ENCODE measurements at regions not wholly inside any gene's neighbourhood (a gene's known extent, or its start where the extent isn't known, plus 50 kb on each side); places are given as distances from the start of the nearest gene placed in this dataset.
"Not testable (repeated sequence)": the region's sequence is repeated elsewhere in the genome, so short reads cannot be mapped to it uniquely, and the experiment has no call there.

DNA sequence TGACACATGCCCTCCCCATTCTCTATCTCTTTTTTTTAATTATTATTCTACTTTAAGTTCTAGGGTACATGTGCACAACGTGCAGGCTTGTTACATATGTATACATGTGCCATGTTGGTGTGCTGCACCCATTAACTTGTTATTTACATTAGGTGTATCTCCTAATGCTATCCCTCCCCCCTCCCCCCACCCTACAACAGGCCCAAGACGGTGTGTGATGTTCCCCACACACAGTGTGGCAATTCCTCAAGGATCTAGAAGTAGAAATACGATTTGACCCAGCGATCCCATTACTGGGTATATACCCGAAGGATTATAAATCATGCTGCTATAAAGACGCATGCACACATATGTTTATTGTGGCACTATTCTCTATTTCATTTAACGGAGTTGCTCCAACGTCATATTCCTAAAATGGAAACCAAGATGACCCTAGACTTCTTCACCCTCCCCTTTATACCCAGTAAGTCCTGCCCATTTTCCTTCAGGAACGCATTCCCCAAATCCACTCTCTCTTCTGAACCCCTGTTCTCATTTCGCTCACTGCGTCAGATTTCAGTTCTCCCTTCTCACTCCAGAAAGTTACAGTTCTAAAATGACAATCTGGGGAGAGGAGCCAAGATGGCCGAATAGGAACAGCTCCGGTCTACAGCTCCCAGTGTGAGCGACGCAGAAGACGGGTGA lies 175.6 kb downstream of the MEX3B start:
- not testable (repeated sequence) for H3K9ac ChIP-seq (ENCODE audit: low read length); H2BK12ac ChIP-seq (ENCODE audit: low read length); H3K79me2 ChIP-seq (ENCODE audit: control insufficient read depth, insufficient read depth, low read length, poor library complexity); H3K9me3 ChIP-seq (ENCODE audit: insufficient read depth, low read depth, low read length); H4K8ac ChIP-seq (ENCODE audit: low read depth, low read length); H3K79me1 ChIP-seq (ENCODE audit: low read length); H3K4me1 ChIP-seq (ENCODE audit: control insufficient read depth in 1 of 2, insufficient read depth in 2 of 2, low read length in 2 of 2); H3K23ac ChIP-seq (ENCODE audit: low read length); H3K4ac ChIP-seq (ENCODE audit: low read depth, low read length); H4K12ac ChIP-seq (ENCODE audit: low read depth, low read length); H3K14ac ChIP-seq (ENCODE audit: low read length); H4K91ac ChIP-seq (ENCODE audit: low read depth, low read length); H2BK5ac ChIP-seq (ENCODE audit: low read depth, low read length, poor library complexity); H3K36me3 ChIP-seq (ENCODE audit: control insufficient read depth in 1 of 2, insufficient read depth in 2 of 2, low read length in 2 of 2); H3K27me3 ChIP-seq (ENCODE audit: insufficient read depth, low read length); H3K4me3 ChIP-seq (ENCODE audit: low read depth, low read length); H2AFZ ChIP-seq (ENCODE audit: insufficient read depth, low read length, poor library complexity); H3K27ac ChIP-seq (ENCODE audit: low read depth, low read length); H2BK120ac ChIP-seq (ENCODE audit: insufficient read depth, low read length, poor library complexity); H2AK5ac ChIP-seq (ENCODE audit: low read length); H3K18ac ChIP-seq (ENCODE audit: low read length)
- no CpG with 5 or more reads among the region's 16 CpGs for WGBS (ENCODE audit: extremely low coverage, insufficient coverage, insufficient read length)
- peak overlapping the region; percentile 47 for H3K4me2 ChIP-seq (ENCODE audit: low read length)
- peak in 1 of 2 donors; percentile 26 for DNase-seq

DNA sequence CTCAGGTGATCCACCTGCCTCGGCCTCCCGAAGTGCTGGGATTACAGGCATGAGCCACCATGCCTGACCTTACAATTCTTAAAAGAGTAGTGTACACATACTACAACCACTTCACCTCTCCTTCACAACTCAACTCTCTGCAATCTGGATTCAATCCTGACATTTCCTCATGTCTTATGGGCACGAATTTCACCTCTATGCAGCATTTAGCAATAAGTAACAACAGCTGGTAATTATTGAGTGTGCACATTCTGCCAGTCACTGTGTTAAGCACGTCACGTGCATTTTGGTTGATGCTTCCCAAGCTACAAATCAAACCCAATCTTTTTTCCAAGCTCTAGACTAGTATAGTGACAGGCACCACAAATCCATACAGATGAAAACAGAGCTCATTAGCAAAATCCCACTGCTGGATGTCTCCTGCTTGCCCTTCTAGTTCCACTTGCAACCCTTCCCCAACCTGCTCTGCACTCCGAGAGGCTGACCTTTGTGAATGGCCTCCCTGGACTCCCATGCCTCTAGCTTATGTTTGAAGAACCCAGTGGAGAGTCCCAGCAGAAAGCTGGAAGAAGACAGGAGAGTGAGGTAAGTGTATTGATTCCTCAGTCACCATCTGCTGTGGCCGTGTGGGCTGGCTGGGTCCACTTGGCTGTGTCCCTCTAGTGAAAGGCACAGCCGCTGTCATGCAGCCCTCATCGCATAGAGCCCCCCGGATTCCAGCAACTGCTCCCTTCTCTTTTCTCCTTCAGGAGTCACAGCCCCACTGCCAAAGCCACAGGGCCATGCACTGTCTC lies 176.5 kb downstream of the MEX3B start:
- no peaks in the 10 kb centered on the region for H3K79me1 ChIP-seq (ENCODE audit: low read length)
- H4K8ac ChIP-seq (ENCODE audit: low read depth, low read length) = no peak overlapping the region
- H2AFZ ChIP-seq (ENCODE audit: insufficient read depth, low read length, poor library complexity) = no peak overlapping the region
- no peaks in the 10 kb centered on the region for H3K4me1 ChIP-seq (ENCODE audit: control insufficient read depth in 1 of 2, insufficient read depth in 2 of 2, low read length in 2 of 2)
- no peak overlapping the region for H2BK5ac ChIP-seq (ENCODE audit: low read depth, low read length, poor library complexity)
- no peak overlapping the region for H3K4ac ChIP-seq (ENCODE audit: low read depth, low read length)
- H3K79me2 ChIP-seq (ENCODE audit: control insufficient read depth, insufficient read depth, low read length, poor library complexity) = no peaks in the 10 kb centered on the region
- H3K18ac ChIP-seq (ENCODE audit: low read length) = no peak overlapping the region
- no peaks in the 10 kb centered on the region for H3K27me3 ChIP-seq (ENCODE audit: insufficient read depth, low read length)
- H4K91ac ChIP-seq (ENCODE audit: low read depth, low read length) = no peak overlapping the region
- no peaks in the 10 kb centered on the region for H3K36me3 ChIP-seq (ENCODE audit: control insufficient read depth in 1 of 2, insufficient read depth in 2 of 2, low read length in 2 of 2)
- no peak overlapping the region for H3K4me3 ChIP-seq (ENCODE audit: low read depth, low read length)
- DNase-seq = no peak
- no CpG with 5 or more reads among the region's 10 CpGs for whole genome bisulfite sequencing (ENCODE audit: extremely low coverage, insufficient coverage, insufficient read length)
- no peak overlapping the region for H3K14ac ChIP-seq (ENCODE audit: low read length)
- no peaks in the 10 kb centered on the region for H3K9me3 ChIP-seq (ENCODE audit: insufficient read depth, low read depth, low read length)
- no peak overlapping the region for H3K27ac ChIP-seq (ENCODE audit: low read depth, low read length)
- no peak overlapping the region for H4K12ac ChIP-seq (ENCODE audit: low read depth, low read length)
- H3K4me2 ChIP-seq (ENCODE audit: low read length) = no peak overlapping the region
- no peak overlapping the region for H3K23ac ChIP-seq (ENCODE audit: low read length)
- H2BK12ac ChIP-seq (ENCODE audit: low read length) = no peak overlapping the region
- H2BK120ac ChIP-seq (ENCODE audit: insufficient read depth, low read length, poor library complexity) = no peak overlapping the region
- H2AK5ac ChIP-seq (ENCODE audit: low read length) = no peak overlapping the region
- no peak overlapping the region for H3K9ac ChIP-seq (ENCODE audit: low read length)

DNA sequence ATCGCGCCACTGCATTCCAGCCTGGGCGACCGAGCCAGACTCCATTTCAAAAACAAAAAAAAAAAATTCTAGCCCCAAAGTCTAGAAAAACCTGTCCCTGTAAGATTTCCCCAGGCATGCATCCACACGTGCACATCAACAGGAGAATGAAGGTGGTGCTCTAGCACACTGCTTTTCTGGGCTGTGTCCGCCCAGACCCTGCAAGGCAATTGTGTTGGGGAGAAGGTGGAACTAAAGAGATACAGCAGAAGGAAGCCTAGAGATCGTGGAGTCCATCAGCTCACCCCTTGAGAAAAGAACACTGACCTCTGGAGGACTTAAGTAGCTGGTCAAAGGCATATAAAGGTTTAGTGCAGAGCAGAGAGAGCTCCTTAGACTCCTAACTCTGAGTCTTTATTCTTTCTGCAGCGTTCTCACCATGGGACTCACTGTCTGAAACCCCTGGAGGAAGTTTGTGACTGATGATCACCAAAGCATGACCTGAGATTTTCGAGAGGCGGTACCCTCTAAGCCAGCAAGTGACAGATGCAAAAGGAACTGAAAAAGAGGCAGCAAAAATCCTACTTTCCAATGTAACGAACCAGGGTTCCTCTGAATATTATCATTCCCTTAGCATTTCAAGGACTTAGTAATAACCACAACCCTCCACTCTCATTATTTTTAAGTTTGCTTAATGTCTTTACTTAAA lies 179.8 kb downstream of the MEX3B start:
- no peak overlapping the region for H3K4ac ChIP-seq (ENCODE audit: low read depth, low read length)
- H3K9ac ChIP-seq (ENCODE audit: low read length) = no peak overlapping the region
- no peaks in the 10 kb centered on the region for H3K27me3 ChIP-seq (ENCODE audit: insufficient read depth, low read length)
- no peak overlapping the region for H3K14ac ChIP-seq (ENCODE audit: low read length)
- H4K8ac ChIP-seq (ENCODE audit: low read depth, low read length) = no peak overlapping the region
- no peak overlapping the region for H2BK120ac ChIP-seq (ENCODE audit: insufficient read depth, low read length, poor library complexity)
- no peak overlapping the region for H2AFZ ChIP-seq (ENCODE audit: insufficient read depth, low read length, poor library complexity)
- no peak overlapping the region for H2AK5ac ChIP-seq (ENCODE audit: low read length)
- no peak overlapping the region for H3K18ac ChIP-seq (ENCODE audit: low read length)
- no peak overlapping the region for H3K23ac ChIP-seq (ENCODE audit: low read length)
- H3K36me3 ChIP-seq (ENCODE audit: control insufficient read depth in 1 of 2, insufficient read depth in 2 of 2, low read length in 2 of 2) = no peaks in the 10 kb centered on the region
- WGBS (ENCODE audit: extremely low coverage, insufficient coverage, insufficient read length) = no CpG with 5 or more reads among the region's 11 CpGs
- H3K9me3 ChIP-seq (ENCODE audit: insufficient read depth, low read depth, low read length) = no peaks in the 10 kb centered on the region
- H3K79me2 ChIP-seq (ENCODE audit: control insufficient read depth, insufficient read depth, low read length, poor library complexity) = no peaks in the 10 kb centered on the region
- no peaks in the 10 kb centered on the region for H3K79me1 ChIP-seq (ENCODE audit: low read length)
- no peaks in the 10 kb centered on the region for H3K4me1 ChIP-seq (ENCODE audit: control insufficient read depth in 1 of 2, insufficient read depth in 2 of 2, low read length in 2 of 2)
- no peak overlapping the region for H4K91ac ChIP-seq (ENCODE audit: low read depth, low read length)
- no peak overlapping the region for H4K12ac ChIP-seq (ENCODE audit: low read depth, low read length)
- peak in 1 of 2 donors; percentile 20 for DNase-seq
- no peak overlapping the region for H2BK5ac ChIP-seq (ENCODE audit: low read depth, low read length, poor library complexity)
- H3K4me3 ChIP-seq (ENCODE audit: low read depth, low read length) = no peak overlapping the region
- H2BK12ac ChIP-seq (ENCODE audit: low read length) = no peak overlapping the region
- H3K4me2 ChIP-seq (ENCODE audit: low read length) = no peak overlapping the region
- H3K27ac ChIP-seq (ENCODE audit: low read depth, low read length) = no peak overlapping the region

DNA sequence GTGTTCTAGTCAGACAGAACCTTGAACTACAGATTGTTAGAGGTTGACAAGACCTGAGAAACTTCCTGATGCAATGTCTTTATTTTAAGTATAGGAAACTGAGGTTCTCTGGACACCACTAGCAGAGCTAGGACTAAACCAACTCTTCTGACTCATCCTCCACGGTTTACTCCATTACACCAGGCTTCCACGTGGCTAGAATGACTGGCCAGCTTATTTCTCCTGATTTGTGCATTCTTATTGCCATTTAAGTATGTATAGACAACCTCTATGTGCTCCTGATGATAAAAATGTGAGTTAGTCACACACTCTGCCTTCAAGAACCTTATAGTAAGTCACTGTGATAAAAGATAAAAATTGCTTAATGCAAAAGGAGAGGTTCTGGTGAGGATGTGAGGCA lies 182.7 kb downstream of the MEX3B start:
- WGBS (ENCODE audit: extremely low coverage, insufficient coverage, insufficient read length) = no CpG with 5 or more reads among the region's 2 CpGs
- no peak overlapping the region for H3K4me2 ChIP-seq (ENCODE audit: low read length)
- no peak overlapping the region for H3K18ac ChIP-seq (ENCODE audit: low read length)
- DNase-seq = peak in 1 of 2 donors; percentile 3
- no peak overlapping the region for H2BK120ac ChIP-seq (ENCODE audit: insufficient read depth, low read length, poor library complexity)
- H2BK12ac ChIP-seq (ENCODE audit: low read length) = no peak overlapping the region
- H3K9ac ChIP-seq (ENCODE audit: low read length) = no peak overlapping the region
- H3K36me3 ChIP-seq (ENCODE audit: control insufficient read depth in 1 of 2, insufficient read depth in 2 of 2, low read length in 2 of 2) = no peaks in the 10 kb centered on the region
- H3K14ac ChIP-seq (ENCODE audit: low read length) = no peak overlapping the region
- H3K27ac ChIP-seq (ENCODE audit: low read depth, low read length) = no peak overlapping the region
- H2AFZ ChIP-seq (ENCODE audit: insufficient read depth, low read length, poor library complexity) = no peak overlapping the region
- no peak overlapping the region for H2BK5ac ChIP-seq (ENCODE audit: low read depth, low read length, poor library complexity)
- H4K8ac ChIP-seq (ENCODE audit: low read depth, low read length) = no peak overlapping the region
- H3K79me2 ChIP-seq (ENCODE audit: control insufficient read depth, insufficient read depth, low read length, poor library complexity) = no peaks in the 10 kb centered on the region
- H4K12ac ChIP-seq (ENCODE audit: low read depth, low read length) = no peak overlapping the region
- H3K9me3 ChIP-seq (ENCODE audit: insufficient read depth, low read depth, low read length) = no peaks in the 10 kb centered on the region
- H2AK5ac ChIP-seq (ENCODE audit: low read length) = no peak overlapping the region
- no peaks in the 10 kb centered on the region for H3K4me1 ChIP-seq (ENCODE audit: control insufficient read depth in 1 of 2, insufficient read depth in 2 of 2, low read length in 2 of 2)
- no peak overlapping the region for H3K4ac ChIP-seq (ENCODE audit: low read depth, low read length)
- no peak overlapping the region for H3K23ac ChIP-seq (ENCODE audit: low read length)
- H3K79me1 ChIP-seq (ENCODE audit: low read length) = no peaks in the 10 kb centered on the region
- H3K27me3 ChIP-seq (ENCODE audit: insufficient read depth, low read length) = no peaks in the 10 kb centered on the region
- no peak overlapping the region for H3K4me3 ChIP-seq (ENCODE audit: low read depth, low read length)
- no peak overlapping the region for H4K91ac ChIP-seq (ENCODE audit: low read depth, low read length)
